GM19328 (cell line): ENCODE measurements at regions not wholly inside any gene's neighbourhood (a gene's known extent, or its start where the extent isn't known, plus 50 kb on each side); places are given as distances from the start of the nearest gene placed in this dataset.

ENCODE experiments used
- ATAC-seq: cut with Tn5 transposase; IDR thresholded peaks from one replicate; pipeline ENCODE4 v1.9.1; 2021; ENCODE audit warnings: mild to moderate bottlenecking, moderate library complexity; ENCODE audit not compliant: unreplicated experiment

DNA sequence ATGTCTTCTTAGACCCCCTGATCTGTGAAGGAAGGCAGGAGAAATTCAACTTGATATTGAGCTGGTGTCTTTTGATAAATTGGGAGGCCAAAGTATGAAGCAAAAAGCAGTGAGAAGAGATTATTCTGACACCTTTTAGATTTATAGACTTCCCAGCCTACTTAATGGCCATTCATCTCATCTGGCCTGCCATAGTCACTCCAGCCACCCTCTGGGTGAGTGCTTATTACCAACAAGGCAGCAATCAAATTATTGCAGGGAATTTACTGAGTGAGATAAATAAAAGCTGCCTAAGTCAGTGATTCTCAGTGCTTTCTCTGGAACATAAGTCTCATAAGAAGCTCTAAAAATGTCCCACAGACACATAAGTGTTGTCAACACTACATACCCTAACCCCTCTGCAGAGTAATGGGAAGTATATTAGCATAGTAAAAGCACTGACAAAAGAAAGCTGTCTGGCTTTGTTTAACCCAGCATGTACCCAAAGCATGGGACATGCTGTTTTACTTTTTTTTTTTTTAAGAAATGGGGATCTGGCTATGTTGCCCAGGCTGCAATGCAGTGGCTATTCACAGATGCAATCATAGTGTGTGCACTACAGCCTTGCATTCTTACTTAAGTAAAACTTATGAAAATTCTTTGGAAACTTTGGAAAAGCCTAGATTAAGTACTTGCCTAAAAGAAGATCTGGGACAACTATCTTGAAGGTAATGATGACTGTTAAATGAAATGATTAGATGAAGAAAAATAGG, 725.3 kb downstream of the TUSC7 start:
- ATAC-seq = no peak

DNA sequence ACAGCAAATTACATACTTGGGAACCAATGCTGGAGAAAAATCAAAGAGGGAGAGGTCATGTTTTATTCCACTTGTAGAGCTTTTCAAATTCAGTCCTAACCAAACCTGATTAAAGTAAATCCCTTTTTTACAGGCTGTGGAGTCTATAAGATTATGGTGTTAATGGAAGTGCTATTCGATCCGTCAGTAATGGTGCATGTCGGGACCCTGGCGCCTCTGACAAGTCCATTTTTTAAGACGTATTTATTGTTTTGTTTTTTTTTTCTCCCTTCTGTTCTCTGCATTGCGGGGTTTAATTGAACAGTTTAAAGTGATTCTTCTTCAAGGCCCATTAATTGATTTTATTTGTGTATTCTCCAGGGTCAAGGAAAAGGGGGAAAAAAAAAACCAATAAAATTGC, 725.9 kb downstream of the TUSC7 start:
- no peak for ATAC-seq

DNA sequence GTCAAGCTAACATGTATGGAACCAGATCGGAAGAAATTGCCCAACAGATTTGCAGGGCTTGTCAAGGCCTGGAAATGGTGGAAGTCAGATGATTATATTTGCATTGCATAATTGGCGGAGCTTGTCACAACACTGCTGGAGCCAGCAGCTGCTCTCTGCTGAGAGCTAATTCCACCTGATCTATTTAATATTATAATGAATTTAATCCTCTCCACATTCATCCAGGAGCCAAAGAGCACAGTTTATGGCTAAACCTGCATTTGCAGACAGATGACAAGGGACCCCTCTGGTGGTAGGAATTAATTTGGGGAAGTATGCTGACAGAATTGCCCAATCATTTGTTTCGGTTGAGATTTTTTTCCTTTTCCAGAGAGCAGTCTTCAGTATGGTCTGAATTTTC, 730.2 kb downstream of the TUSC7 start:
- no peak for ATAC-seq

DNA sequence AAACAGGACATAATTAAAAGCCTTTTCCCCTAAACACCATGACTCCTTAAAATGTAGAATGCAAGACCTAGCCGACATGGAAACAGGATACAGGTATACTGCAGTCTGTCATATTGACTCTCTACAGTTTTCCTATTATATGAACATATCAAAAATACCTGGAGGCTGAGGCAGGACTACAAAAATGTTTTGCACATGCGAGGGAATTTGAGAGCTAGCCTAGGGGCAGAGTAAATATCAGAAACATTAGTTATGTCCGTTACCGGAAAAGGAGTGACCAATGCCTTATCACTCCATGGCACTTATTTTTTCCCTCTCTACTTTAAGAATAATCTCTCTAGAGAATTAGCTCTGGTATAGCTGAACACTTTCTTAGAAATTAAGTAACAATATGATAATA, 732.3 kb downstream of the TUSC7 start:
- no peak for ATAC-seq

DNA sequence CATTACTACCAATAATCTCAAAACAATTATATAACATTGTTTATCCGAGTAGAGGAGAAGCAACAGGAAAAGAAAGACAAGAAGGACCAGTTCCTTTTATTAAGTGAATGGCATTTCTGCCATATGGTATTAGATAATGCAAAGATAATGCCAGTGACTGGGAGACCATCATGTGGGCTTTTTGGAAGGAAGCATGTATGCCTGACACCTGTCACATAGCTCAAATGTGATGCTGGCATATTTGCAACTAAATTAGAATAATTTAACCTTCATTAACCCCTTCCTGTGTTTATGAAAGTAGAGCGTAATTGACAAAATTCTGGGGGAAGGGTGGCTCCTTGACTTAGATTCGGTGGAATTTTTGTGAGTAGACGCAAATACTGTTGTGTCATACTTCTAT, 733.0 kb downstream of the TUSC7 start:
- ATAC-seq = no peak

DNA sequence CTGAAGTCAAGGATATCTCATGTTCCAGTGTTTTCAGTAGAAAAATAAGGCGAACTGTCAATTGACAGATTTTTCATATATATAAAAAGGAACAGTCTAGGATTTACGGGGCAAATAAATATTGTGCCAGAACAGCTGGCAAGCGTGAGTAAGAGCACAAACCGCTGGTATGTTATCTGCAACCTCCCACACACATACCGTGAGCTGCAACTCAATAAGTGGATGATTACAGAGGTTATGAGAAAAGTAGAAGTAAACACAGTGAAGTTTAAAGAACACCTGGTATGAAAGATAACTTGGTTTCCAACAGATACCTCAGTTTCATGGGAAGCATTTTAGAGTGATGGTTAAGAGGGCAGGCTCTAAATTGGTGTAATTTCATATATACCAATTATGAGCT, 733.4 kb downstream of the TUSC7 start:
- no peak for ATAC-seq

DNA sequence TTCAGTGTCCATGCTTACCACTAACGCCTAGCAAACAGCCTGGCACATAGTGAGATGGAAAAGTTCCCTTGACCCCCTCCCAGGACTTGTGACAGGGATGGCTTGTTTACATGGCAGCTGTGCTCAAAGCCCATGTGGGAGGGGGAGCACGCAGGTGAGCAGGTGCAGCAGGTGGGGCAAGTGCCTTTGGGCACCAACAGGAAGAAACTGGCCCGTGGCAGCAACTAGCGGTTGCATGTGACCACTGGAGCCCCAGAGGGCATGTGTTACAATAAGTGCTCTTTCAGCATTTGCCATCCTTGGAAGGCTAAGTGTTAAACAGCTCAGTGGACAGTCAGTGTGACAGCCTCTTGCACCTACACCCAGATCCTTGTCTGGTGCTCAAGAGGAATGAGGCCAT, 734.6 kb downstream of the TUSC7 start:
- no peak for ATAC-seq

DNA sequence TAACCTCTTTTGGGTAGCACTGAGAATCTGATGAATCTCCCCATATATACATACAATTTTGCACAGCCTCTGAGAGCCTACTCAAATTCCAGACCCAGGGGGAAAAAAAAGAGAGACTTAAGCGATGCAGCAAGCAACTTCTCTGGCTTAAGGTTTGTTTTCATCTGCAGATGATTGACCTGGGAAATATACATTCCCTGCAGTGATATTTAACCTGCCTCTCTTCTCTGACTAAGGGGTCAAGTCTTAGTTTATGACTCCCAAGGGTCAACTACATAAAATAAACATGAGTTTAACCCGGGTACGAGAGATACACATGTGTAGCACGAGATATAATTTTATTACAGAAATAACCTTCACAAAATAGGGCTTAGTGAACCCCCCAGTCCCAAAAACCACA, 737.8 kb downstream of the TUSC7 start:
- no peak for ATAC-seq

DNA sequence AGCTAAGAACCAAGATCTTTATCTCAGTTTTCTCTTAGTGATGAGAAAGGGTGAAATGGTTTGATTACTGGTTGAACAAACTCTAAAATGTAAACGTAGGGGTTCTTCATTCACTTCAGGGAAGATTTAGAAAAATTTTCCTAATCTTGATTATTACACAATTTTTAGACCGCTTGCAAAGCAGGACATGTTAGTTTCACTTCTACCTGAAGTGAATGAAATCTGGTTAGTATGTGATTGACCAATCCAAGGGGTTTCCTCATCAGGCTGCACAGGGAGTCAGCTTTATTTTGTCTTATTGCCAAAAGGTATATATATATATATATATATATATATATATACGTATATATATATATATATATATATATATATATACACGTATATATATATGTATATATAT, 740.4 kb downstream of the TUSC7 start:
- no peak for ATAC-seq

DNA sequence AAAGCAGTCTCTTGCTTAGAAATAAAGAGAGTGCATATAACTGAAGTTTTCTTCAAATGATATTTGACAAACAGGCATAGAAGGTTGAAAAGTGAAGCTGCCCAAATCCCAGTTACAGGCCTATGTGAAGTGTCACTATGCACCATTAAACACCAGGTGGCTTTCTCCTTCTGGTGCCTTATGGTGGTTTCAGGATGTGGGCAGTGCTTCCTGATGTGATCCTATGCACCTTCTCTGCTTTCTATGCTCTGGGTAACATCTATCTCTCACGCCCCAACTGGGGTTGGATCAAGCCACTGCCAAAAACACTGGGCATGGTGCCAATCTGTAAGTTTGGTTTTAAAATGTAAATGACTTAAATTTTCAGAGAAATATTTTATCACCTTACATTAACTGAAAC, 744.7 kb downstream of the TUSC7 start:
- no peak for ATAC-seq

DNA sequence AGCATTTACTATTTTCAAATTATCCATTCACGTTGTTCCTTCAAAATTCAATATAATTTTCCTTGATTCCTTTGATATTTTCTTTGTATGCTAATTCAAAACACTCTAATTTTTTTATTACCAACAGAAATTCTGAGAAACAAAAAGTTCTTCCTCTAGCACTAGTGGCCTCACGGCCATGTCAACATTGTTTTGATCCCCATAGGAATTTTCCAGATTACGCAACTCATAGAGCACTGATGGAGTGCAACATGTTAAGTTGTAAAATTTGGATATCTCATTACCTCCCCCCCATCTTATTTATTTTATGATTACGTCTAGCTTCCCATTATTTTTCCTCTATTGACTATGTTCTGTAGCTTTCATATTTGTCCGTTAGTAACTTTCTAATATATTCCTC, 745.3 kb downstream of the TUSC7 start:
- ATAC-seq = no peak

DNA sequence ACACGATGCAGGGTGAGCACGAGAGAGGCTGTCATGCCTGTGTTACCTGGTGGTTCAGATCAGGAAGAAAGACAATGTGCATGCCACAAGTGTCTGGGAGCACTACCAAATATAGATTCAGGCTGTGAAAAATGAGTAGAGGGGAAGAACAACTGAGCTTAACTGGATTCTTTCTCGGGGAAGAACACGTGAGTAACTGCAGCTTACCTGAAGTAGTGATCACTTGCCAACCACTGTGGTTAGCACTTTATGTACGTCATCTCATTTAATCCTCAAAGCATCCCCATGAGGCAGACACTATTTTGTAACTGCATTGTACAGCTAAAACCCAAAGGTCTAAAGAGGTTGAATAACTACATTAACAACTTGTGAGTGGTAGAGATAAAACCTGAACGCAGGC, 746.2 kb downstream of the TUSC7 start:
- no peak for ATAC-seq

DNA sequence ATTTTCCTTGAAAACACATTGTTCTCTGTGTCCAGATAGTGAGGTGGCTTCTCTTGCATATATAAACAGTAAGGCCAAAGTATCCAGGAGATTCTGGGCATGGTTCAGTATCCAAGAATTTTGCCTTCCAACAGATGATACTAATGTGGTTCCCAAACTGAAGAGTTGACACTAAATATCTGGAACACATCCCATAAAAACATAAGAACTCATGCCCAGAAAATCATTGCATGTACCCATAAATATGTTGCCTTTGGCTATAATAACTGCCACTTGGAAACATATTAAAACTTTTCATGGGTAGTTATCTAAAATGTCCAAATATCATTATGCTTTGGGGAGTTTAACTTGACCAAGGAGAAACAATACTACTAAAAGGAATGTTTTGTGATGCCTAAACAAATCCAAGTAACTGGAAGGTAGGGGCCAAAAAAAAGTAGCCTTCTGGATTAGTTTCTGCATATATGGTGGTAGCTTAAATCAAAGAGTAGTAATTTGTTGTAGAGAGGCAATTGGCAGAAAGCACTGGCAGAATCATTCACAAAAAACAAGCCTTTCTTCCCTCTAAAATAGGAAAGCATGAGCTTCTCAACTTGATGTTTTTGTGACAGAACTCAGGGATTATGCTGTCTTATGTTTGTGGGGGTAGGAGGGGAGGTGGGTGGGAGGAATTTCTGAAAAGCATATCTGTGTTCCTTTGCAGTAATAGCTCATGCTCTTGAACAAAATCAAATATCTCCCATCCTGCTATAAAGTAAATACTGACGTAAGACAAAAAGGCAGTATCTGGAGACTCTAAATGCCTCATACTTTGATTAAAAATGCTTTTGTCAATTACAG, 753.9 kb downstream of the TUSC7 start:
- ATAC-seq = no peak

DNA sequence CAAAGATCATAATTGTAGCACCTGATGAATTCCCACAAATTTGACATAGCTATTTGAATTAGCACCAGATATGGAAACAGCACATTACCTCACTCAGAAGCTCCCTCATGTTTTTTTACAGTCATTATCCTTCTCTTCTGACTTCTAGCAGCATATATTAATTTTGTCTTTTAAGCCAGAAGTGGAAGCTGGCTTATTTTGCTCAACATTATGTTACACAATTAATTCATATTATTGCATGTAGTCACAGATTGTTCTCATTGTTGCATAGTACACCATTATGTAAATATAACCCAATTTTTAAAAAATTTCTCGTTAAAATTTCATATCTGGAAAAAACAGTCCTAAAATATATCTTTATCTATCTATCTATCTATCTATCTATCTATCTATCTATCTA, 762.3 kb downstream of the TUSC7 start:
- ATAC-seq = no peak

DNA sequence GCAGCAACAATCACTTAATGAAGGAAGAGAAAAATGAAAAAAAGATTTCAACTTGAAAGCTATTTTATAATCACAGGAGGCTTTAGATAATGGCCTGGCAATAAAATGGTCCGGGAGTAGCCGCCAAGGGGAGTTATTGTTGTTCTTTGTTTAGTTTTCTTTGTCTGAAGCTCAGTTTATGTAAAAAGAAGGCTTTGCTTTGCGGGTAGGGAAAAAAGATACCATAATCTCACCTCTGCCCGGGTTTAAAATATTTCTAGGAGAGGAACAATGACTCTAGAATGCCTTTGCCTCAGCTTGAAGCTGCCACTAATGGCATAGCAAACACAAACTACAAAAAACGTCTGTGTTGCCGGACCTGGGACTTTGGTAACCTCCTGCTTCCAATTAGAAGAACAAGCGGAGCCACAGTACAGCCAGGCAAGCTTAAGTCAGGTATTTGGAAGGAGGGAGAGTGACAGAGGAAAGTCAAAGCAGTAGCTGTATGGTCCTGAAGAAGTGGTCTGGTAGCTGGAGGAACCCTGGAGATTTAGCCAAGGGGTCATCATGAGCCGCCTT, 764.5 kb downstream of the TUSC7 start:
- no peak for ATAC-seq

DNA sequence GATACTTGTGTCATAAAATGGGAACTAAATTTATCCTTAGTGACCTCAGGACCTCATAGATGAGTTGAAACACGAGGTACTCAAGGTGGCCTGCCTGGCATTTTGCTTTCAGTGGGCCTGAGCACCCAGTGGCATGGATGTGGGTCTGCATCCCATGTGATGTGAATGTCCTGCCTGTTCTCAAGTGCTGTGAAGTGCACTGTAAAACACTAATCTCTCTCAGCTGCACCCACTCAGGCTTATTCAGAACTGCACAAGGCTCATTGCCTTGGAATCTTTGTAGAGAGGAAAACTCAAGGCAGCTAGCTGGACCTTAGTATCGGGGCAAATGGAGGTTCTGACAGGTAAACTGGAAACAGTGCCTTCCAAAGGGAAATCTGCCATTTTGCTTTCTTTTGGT, 767.0 kb downstream of the TUSC7 start:
- ATAC-seq = no peak

DNA sequence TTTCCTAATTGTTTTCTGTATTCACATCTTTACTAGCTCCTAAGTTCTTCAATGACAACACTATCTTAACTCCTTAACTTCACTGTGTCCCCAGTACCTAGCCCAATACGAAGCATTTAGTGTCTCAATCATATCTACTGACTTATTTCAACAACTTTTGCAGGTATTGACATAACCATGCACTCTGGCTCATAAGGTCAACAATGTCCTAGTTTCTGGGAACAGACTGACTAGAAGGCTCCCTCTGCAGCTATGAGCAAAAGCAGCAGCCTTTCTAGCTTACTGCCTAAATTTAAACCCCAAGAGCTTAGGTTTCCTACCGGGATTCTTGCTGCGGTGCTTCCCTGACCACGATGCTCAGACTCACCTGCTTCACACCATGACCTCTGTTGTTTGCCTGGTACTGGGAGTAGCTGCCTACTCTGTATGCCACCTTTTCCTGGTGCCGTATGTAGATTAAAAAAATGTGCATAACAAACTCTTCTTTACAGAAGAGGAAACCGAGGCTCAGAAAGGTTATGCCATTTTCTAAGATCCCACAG, 767.7 kb downstream of the TUSC7 start:
- ATAC-seq = no peak

DNA sequence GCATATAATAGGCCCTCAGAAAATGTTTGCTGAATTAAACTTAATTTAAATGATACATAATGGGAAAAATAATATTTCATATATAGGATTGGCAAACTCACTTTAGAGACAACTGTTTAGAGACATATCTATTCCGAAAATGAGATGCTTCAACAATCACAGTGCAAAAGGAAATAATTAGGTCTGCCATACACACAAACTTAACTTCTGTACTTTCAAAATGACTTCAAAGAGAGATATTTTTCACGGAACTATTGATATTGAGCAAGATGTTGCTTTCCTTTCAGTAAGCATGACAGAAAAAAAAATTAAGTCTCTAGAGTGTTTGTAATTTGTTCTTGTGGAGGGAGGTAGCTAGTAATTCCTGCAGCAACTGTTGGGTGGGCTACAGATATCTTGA, 769.5 kb downstream of the TUSC7 start:
- ATAC-seq = no peak

DNA sequence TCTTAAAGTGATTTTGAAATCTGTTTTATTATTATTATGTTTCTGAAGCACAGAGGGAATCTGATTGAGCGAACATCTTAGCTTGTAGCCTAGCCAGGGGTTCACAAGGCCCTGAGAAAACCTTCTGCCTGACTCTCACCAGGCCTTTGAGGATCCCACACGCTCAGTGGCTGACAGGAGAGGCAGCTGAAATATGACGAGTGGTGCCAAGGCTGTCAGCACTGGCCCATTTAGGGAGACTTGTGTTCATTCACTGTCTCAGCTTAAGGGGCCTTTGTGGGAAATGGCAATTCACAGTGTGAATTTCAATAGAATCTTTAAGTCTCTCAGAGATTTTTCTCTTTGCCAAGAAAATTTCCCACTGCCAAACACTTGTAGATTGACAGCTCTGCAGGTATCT, 770.9 kb downstream of the TUSC7 start:
- ATAC-seq = no peak

DNA sequence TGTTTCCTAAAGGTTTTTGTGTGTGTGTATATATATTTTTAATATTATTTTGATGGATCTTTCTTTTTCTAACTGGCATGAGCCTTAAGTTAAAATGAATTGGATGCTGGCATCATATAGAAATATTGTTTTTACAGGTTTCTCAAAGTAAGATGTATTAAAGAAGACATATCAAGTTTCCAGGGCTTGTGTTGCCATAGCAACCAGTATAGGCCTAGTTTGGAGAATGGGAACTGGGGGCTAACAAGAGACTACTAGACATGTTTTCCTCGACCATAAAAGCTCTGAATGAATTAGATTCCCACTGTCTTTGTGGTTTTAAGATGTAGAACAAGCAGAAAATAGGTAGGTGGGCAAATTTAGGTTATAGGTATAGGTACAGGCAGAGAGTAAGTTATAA, 771.4 kb downstream of the TUSC7 start:
- ATAC-seq = no peak

DNA sequence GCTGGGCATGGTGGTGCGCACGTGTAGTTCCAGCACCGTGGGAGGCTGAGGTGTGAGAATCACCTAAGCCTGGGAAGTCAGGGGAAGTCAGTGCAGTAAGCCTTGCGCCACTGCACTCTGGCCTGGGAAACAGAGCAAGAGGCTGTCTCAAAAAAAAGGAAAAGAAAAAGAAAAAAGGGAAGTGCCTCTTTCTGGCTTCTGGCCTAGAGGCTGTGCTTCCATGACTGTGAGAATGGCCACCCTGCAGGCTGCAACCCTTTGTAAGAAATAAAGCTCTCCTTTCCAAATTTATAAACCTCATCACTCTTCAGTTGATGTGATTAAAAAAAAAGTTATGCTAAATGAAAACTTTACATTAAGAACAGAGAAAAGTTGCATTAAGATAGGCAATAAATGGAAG, 774.3 kb downstream of the TUSC7 start:
- no peak for ATAC-seq

DNA sequence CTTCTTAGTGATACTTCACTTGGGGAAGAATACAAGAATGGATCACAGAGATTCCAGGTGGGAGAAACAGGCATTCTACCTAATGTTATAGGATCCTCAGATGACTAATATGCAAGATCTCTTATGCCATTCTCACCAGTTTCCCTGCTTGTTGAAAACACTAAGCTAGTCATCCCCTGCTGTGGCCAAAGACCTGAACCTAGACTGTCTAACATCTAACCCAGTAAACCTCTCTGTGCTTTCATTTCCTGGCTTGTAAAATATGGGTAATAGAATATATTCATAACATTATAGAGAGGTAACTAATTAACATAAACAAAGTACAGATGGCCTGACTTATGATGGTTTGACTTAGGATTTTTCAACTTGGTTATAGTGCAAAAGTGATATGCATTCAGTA, 776.3 kb downstream of the TUSC7 start:
- ATAC-seq = no peak
